ENCODE measurements at regions not wholly inside any gene's neighbourhood (a gene's known extent, or its start where the extent isn't known, plus 50 kb on each side); places are given as distances from the start of the nearest gene placed in this dataset.

DNA sequence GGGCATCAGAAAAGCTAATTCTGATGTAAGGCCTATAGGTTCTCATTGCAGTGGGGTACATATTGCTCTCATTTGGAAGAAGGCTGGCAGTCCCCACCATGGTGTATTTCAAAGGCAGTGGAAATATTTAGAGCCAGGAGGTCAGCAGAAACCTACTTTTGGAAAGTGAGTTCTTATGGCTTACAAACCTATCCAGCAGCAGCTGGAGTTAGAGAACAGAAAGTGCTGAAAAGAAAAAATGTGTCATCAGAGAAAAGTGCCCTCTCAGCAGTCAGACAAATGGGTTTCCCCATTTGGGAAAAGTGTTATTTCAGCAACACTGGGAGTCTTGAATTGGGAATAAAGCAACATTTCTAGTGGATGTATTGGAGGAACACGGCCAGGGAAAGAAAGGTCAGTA is 105.7 kb upstream of the IGFBP3 start:
- DNase-seq (ENCODE audit: low read depth in 3 of 3) = no peak

DNA sequence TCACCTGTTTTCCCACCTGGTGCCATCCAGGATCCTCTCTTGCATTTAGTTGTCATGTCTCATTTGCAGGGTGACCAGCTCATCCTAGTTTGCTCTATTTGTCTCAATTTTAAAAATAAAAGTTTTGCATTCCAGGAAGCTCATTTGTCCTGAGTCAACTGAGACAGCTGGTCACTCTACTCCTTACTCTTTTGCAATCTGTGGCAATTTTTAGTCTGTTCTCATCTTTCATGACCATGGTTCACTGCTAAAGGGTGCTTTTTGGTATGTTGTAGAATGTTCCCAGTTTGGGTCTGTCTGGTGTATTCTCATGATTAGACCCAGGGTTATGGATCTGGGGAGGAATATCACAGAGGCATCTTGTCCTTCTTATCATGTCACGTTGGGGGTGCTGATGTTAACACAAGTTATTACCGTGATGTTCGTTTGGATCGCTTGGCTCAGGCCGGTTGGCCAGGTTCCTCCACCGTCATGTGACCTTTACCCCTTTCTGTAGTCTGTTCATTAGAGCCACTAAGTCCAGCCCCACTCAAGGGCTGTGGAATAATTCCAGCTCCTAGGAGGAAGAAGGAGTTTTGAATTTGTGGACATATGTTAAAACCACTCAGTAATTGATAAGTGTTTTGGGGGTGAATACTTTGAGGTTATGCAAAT is 103.3 kb upstream of the IGFBP3 start:
- DNase-seq (ENCODE audit: low read depth in 3 of 3) = no peak

DNA sequence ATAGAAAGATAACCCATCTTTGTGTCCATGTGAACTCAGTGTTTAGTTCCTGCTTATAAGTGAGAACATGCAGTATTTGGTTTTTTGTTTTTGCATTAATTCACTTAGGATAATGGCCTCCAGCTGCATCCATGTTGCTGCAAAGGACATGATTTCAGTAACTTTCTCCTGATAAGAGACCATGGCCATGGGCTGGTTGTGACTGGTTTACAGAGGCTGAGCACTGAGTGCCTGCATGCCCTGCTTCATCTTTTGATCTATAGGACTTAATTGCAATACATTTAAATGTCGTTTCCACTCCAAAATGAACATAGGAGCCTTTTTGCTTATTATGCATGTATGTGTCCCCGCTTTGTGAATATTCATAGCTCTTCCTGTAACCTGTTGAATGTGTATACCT is 101.3 kb upstream of the IGFBP3 start:
- DNase-seq (ENCODE audit: low read depth in 3 of 3) = no peak

DNA sequence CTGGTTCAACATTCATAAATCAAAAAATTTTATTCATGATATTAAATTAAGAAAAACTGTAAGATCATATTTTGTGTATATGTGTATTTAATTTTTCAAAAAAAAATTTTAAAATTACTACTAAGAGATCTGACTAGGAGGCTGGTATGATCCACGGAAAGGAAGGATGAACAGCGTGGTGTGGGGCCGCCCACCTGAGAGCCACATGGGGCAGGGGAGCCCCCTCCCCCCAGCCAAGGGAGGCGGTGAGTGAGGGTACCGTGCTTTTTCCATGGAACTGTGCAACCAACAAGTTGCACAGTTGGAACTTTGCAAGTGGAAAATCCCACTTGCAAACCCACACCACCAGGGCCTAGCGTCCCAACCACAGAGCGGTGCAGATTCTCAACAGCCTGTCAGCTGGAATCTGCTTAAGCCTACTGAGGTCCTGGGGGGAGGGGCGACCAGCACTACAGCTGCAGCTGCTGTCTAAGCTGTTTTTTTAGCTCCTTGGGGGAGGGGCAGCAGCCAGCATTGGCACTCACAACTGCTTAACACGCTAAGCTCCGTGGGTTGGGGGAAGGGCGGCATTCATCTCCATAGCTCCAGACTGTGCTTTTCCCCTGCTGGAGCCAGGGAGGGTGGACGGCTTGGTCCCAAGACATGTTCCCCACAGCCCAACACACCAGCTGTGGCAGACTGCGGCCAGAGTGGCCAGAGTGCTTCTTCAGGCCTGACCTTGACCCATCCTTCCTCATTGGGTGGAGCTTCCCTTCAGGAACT is 94.2 kb upstream of the IGFBP3 start:
- DNase-seq (ENCODE audit: low read depth in 3 of 3) = no peak

DNA sequence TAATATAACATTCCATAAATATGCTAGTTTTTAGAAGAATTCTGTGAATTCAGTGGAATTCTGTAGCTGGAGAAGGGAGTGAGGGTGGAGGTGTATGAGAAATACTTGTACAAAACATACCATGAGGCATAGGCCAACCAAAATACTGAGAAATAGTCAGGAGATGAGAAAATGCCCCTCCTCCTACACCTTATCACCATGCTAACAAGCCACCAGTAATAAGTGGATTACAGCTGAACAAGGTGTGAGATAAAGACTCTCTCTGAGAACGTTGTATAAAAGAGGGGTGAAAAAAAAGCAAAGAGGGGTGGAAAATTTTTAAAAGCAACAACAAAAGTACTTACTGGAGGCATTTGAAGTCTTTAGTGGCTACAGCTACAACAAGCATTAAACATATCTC is 90.4 kb upstream of the IGFBP3 start:
- DNase-seq (ENCODE audit: low read depth in 3 of 3) = no peak

DNA sequence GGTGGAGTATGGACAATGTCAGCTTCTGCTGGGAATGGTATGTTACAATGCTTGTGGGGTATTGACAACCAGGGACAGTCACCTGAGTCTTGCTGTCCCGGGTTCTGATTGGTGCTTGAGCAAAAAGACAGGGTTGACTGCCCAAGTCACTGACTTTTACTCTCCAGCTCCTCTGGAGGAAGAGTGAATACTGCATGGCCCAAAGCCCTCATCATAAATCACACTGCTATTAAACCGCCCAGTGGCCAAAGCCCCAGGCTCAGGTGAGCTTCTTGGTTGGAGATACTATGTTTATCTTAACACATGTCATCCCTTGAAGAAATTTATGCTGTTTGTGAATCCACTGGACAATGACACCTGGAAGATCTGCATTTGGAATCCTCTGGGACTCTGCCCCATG is 90.0 kb upstream of the IGFBP3 start:
- no peak for DNase-seq (ENCODE audit: low read depth in 3 of 3)

DNA sequence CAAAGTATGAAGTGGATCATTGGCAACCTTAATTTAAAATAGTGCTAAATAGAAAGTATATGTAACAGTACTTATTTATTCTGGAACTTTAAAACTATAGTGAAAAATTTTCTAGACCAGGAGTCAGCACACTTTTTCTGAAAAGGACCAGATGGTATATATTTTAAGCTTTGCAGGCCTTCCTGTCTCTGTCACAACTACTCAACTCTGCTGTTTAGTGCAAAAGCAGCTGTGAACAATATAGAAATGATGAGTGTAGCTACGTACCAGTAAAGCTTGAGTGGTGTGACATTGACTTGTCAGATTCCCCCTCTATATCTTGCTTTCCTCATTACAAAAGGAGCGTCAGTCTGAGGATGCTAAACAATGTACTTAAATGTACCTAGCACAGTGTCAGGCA is 88.1 kb upstream of the IGFBP3 start:
- no peak for DNase-seq (ENCODE audit: low read depth in 3 of 3)

DNA sequence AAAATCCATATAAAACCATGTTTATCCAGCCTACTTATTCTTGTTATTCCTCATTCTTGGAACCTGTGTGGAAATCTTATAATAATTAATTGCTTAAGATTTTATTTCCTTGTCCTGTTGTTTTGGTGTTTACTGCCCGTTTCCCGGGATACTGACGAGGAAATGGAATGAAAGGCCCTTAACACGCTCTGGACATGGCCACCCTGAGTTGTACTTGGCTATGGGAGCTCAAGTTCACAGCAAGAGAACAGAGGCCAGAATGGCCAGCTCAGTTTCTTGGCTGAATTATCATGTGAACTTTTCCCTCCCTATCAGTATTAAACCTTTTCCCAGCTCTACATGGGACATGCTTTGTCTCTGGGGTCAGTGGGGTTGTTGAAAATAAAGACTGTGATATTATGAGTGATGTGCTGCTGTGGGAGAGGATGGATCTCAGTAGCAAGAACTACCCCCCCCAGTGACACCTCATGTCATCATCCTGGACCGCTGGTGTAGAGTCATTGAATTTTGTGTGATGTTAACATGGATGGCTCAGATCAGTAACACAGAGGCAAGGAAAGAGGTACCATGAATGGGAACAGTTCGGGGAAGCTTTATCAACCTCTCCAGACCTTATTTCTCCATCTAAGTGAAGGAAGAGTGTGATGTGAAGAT is 87.0 kb upstream of the IGFBP3 start:
- DNase-seq (ENCODE audit: low read depth in 3 of 3) = no peak

DNA sequence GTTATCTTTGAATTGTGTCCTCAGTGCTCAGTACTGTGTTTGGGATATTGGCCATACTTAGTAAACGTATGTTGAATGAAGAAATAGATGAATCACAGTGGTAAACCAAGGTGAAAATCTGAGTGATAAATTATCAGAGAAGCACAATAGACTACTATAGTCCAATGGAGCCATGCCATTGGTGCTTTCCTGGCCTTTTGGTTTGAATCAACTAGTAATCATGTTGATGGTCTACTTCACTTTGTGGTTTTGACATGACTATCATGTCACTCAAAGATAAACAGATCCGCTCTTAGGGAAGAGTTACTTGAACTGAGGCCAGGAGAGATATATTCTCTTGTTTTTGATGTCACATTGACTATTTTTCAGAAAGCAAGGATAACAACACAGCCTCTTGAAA is 86.1 kb upstream of the IGFBP3 start:
- DNase-seq (ENCODE audit: low read depth in 3 of 3) = no peak

DNA sequence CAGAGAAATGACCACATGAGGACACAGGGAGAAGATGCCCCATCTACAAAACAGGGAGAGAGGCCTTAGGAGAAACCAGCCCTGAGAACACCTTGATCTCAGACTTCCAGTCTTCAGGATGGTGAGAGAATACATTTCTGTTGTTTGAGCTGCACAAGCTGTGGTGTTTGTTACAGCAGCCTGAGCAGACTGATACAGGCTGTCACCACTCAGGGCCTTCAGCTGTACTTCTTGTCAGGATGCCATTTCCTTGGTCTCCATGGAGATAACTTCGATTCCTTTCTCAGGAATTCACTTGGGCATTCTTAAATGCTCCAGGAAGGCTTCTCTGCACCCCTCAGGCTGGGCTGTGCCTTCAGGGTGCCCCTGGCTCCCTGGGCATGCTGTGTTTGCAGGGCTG is 85.7 kb upstream of the IGFBP3 start:
- DNase-seq (ENCODE audit: low read depth in 3 of 3) = no peak

DNA sequence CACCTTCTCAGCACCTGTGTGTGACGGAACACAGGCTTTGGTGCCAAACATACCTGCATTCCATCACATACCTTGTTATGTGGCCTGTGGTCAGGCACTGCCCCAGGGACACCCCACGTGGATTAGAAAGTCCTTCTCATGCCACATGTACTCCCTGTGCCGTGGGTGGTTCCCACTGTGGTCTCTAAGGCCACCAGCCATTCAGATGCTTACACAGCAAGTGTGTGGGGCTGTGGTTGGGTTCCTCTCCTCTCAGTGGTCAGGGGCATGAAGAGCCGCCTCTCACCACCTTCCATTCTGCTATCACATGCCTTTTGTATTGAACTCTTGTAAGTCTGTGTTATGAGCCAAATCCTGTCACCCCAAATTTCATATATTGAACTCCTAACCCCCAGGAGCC is 85.1 kb upstream of the IGFBP3 start:
- DNase-seq (ENCODE audit: low read depth in 3 of 3) = no peak

DNA sequence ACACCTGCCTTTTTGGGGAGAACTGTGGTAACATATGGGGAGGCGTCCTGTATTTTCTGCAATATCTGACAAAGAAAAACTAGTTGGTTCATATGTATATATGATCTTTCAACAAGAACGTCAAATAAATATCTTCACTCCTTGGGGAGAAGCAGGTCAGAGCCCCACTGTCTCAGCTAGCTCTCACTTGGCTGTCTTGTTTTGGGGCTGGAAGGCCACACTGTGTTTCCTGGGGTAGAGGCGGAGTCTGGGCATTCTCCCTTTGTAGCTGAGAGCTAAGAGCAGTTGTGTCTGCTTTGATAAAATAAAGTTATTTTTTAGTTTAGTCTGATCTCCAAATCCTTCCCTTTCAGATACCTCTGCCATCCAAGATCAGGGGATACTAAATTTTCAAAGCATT is 83.9 kb upstream of the IGFBP3 start:
- no peak for DNase-seq (ENCODE audit: low read depth in 3 of 3)

DNA sequence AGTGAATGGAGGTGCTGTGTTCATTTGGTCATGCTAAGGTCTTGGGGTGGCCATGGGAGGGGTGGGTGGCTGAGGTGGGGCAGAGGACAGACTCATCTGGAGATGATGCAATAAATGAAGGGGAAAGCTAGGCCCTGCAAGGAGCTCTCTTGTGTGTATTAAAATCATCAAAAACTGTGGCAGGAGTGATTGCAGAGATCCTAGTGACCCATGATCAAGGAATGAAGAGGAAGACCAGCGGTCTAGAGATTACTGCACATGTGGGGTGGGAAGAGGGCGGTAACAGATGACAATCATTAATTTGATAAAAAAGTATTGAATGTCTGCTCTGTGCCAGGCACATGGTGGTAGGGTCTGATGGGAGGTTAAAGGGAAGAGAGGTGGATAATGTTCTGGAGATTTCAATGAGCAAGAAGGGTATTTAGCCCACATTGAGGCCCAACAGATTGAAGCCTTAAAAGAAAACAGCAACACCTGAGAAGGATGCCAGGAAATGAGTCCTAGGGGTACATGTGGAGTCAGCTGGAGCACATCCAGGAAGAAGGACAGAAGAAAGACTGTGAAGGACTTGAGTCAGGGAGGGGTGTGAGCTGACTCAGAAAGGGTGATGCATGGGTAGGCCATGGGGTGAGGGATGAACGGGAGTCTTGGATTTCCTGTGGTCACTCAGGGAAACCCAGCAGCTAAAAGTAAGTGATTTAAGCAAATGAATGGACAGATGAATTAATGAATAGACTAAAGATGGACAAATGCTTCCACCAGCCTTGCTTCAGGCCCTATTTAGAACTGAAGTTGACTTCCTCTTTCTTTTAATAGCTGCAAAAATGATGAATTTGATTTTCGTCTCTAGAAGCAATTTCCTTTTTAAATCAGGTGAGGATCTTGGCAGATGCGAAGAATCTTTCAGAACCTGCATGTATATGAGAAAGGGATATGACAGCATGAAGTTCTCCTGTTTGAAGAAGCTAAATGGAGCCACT is 83.1 kb upstream of the IGFBP3 start:
- no peak for DNase-seq (ENCODE audit: low read depth in 3 of 3)

DNA sequence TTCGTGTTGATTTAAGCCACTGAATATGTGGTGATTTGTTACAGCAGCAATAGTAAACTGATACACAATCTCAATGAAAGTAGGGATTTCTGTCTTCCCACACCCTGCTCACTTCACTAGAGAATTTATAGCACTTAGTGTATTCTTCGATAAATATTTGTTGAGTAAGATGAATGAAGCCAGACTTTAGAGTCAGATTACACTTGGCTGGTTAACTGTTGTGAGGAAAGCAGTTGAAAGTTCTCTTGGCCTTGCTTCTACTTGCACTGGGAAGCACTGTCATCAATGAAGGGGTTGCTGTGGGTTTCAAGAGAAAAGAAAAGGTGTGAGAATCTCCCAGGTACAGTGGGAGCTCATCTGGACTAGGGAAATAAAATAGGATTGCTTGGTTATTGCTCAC is 82.1 kb upstream of the IGFBP3 start:
- no peak for DNase-seq (ENCODE audit: low read depth in 3 of 3)

DNA sequence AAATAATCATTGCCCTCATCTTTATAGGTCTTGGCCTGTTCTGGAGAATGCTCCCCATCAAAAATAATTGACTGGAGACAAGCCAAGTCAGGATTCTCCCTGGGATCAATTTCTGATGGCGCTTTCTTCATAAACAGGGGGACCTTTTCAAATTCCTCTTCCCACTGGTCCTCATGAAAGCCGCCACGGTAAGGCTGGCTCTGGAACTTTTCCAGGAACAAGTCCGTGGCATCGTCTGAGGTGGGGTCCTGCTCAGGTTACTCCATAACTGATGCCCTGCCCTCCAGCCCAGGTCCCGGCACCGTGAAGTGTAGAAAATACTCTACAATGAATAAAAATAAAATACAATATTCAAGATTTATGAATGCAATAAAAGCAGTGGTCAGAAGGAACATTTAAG is 79.4 kb upstream of the IGFBP3 start:
- no peak for DNase-seq (ENCODE audit: low read depth in 3 of 3)

DNA sequence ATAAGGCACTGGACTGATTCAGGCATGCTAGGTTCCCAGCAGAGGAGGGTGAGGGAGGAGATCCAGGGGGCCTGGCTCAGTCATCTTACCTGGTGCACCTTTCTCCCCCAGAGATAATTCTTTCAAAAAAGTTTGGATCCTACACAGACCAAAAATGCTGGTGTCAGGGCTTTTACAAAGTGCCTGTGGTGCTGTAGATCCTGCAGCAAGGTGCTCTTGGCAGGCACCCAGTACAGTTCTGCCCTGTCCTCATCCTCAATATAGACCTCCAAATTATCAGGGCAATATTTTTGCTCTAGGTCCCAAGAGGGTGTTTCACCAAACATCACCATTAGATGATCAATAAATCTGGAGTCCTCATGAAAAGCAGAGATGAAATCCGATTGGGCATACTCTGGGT is 78.5 kb upstream of the IGFBP3 start:
- no peak for DNase-seq (ENCODE audit: low read depth in 3 of 3)

DNA sequence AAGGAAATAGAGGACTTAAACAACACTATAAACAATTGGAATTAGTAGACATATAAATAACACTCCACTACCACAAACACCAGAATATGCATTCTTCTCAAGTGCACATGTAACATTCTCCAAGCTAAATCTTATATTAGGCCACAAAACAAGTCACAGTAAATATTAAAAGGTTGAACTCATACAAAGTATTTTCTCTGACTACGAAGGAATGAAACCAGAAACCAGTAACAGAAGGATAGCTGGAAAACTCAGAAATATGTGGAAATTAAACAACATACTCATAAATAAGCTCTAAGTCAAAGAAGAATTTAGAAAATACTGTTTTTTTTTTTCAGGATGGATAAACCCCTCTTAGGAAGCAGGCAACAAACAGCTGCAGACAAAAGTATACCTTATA is 77.4 kb upstream of the IGFBP3 start:
- DNase-seq (ENCODE audit: low read depth in 3 of 3) = no peak

DNA sequence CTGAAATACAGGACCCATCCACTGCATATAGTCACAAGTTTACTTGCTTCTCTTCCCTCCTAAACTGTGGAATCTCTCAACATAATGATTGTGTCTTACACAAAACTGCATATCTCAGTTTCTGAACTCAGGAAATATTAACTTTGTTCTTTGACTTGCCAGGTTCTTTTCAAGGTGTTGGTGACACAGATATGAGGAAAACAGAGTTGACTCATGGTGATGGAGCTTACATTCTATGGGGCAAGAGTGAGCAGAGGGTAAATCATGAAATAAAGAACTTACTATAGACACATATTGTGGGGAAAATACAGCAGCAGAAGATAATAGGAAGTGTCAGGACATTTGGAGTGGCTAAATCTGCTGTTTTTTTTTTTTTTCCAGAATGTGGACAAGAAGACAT is 72.5 kb upstream of the IGFBP3 start:
- no peak for DNase-seq (ENCODE audit: low read depth in 3 of 3)

DNA sequence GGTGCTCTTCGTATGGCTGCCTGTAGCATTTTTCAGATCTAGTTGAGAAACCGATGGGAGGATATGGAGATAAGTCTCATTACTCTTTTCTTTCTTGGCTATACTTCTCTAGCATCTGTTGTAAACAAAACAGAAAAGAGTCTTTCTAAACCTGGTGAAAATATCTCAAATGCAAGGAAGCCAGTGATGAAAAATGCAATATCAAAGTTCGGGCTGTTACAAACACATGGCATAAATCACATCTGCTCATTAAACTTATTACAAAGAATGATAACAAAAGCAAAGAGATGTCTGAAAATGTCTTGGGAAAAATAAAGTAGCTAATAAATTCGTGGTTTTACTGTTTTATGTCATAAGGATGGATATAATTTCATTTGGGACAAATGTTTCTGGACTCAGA is 71.8 kb upstream of the IGFBP3 start:
- DNase-seq (ENCODE audit: low read depth in 3 of 3) = no peak

DNA sequence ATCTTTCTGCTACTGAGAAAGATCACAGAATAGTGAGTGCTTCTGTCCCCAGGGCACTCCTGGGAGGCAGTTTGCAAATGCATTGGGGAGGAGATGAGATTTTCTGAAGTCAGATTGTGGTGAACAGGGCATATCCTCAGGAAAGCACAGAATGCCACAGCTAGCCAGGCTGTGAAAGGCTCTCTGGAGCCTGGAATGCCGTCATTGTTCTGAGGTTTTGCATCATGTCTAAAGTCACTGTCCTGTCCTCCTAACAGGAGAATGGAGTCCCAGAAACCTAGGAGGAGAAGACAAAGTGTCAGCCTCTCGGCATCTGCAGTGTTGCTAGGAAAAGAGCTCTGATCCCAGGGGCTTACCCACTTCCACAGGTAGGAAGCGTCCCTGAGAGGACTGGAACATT is 69.2 kb upstream of the IGFBP3 start:
- no peak for DNase-seq (ENCODE audit: low read depth in 3 of 3)

DNA sequence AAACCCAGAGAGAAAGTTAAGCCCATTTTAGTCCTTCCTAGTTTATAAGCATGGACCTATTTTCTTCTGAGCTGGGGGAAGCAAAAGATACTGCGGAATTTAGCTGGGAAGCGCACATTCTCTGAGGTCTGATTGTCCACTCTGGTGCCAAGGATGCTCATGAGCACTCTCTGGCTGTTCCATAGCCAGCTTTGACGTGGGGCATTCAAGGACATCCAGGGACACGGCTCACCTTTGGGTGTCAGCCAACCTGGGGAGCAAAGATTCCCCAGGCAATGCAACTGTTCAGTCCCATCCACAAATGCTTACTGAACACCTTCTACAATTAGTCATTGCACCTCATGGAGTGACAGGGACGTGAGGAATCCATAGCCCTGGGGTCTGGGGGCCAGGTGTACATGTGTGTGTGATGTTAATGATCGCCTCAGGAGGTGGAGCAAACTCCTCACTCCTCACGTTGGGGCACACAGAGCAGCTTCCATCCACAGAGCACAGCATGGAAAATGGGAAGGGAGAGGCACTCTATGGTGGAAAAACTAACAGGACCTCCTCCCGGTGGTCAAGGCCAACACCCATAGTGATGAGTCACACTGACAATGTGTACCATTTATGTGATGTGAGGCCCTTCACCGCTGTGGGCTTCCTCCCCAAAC is 67.5 kb upstream of the IGFBP3 start:
- DNase-seq (ENCODE audit: low read depth in 3 of 3) = no peak
